Smooth muscle cell (in vitro differentiated cells): ENCODE measurements at regions not wholly inside any gene's neighbourhood (a gene's known extent, or its start where the extent isn't known, plus 50 kb on each side); places are given as distances from the start of the nearest gene placed in this dataset.

Source experiments
- DNase-seq: peaks from one replicate; lab custom pipeline; 2025; ENCODE audit not compliant: unreplicated experiment; lab: John Stamatoyannopoulos, UW
- H2AFZ ChIP-seq: fragments of 200-600 bp; sonication (generic); 2 replicates; pipeline ENCODE4 v1.6.0; 2016; ENCODE audit warnings: antibody characterized with exemption, low read depth, mild to moderate bottlenecking
- H3F3A ChIP-seq: fragments of 200-600 bp; sonication (generic); 2 replicates; pipeline ENCODE4 v1.6.0; 2017; ENCODE audit warnings: antibody characterized with exemption, low read depth
- H3K27ac ChIP-seq: fragments of 200-600 bp; sonication (generic); 2 replicates; pipeline ENCODE4 v1.5.1; 2016; ENCODE audit warnings: low read depth, mild to moderate bottlenecking
- H3K27me3 ChIP-seq: fragments of 200-600 bp; sonication (generic); 2 replicates; pipeline ENCODE4 v1.6.1; 2016; ENCODE audit warnings: low read depth, mild to moderate bottlenecking
- H3K36me3 ChIP-seq: fragments of 200-600 bp; sonication (generic); 2 replicates; pipeline ENCODE4 v1.5.1; 2016; ENCODE audit warnings: low read depth
- H3K4me1 ChIP-seq: fragments of 200-600 bp; sonication (generic); 2 replicates; pipeline ENCODE4 v1.5.1; 2016; ENCODE audit warnings: low read depth
- H3K4me2 ChIP-seq: fragments of 200-600 bp; sonication (generic); 2 replicates; pipeline ENCODE4 v1.6.0; 2016; ENCODE audit warnings: mild to moderate bottlenecking
- H3K4me3 ChIP-seq: fragments of 200-600 bp; sonication (generic); 2 replicates; pipeline ENCODE4 v1.5.1; 2016; ENCODE audit warnings: mild to moderate bottlenecking
- H3K79me2 ChIP-seq: fragments of 200-600 bp; sonication (generic); 2 replicates; pipeline ENCODE4 v1.6.0; 2016; ENCODE audit warnings: low read depth, mild to moderate bottlenecking
- H3K9ac ChIP-seq: fragments of 200-600 bp; sonication (generic); 2 replicates; pipeline ENCODE4 v1.6.0; 2016; ENCODE audit warnings: low read depth
- H3K9me3 ChIP-seq: fragments of 200-600 bp; sonication (generic); replicated peaks from 2 replicates; pipeline ENCODE4 v1.5.1; 2016; ENCODE audit warnings: low read depth
- H4K20me1 ChIP-seq: fragments of 200-600 bp; sonication (generic); 2 replicates; pipeline ENCODE4 v1.6.0; 2016; ENCODE audit warnings: low read depth
- WGBS: methylation state at CpG from one replicate; pipeline ENCODE4 v1.1.7; 2016; ENCODE audit warnings: low lambda C conversion rate; 5-methylcytosine and 5-hydroxymethylcytosine counted together
- TF ChIP-seq, protein P1 (sequence below): fragments of 200-600 bp; sonication (generic); IDR thresholded peaks from 2 replicates; pipeline ENCODE4 v1.5.1; 2017; ENCODE audit warnings: borderline replicate concordance, mild to moderate bottlenecking, antibody characterized with exemption; ENCODE audit not compliant: insufficient read depth, poor library complexity, severe bottlenecking

GRCh38 chr2:144128130-144128746 lies 391.7 kb downstream of the ZEB2 start:
- no peak overlapping the region for H2AFZ ChIP-seq
- no peak overlapping the region for H3K4me2 ChIP-seq
- H4K20me1 ChIP-seq = no peaks in the 10 kb centered on the region
- no peak overlapping the region for H3K27ac ChIP-seq
- H3K4me1 ChIP-seq = no peaks in the 10 kb centered on the region
- H3K4me3 ChIP-seq = no peak overlapping the region
- H3K79me2 ChIP-seq = no peaks in the 10 kb centered on the region
- WGBS = 100% methylated on average over 1 of the region's 1 CpG
- no peaks in the 10 kb centered on the region for H3F3A ChIP-seq
- H3K36me3 ChIP-seq = no peaks in the 10 kb centered on the region
- no peaks in the 10 kb centered on the region for H3K27me3 ChIP-seq
- DNase-seq = no peak
- H3K9ac ChIP-seq = no peak overlapping the region
- no peaks in the 10 kb centered on the region for H3K9me3 ChIP-seq
- TF ChIP-seq, protein P1, sequence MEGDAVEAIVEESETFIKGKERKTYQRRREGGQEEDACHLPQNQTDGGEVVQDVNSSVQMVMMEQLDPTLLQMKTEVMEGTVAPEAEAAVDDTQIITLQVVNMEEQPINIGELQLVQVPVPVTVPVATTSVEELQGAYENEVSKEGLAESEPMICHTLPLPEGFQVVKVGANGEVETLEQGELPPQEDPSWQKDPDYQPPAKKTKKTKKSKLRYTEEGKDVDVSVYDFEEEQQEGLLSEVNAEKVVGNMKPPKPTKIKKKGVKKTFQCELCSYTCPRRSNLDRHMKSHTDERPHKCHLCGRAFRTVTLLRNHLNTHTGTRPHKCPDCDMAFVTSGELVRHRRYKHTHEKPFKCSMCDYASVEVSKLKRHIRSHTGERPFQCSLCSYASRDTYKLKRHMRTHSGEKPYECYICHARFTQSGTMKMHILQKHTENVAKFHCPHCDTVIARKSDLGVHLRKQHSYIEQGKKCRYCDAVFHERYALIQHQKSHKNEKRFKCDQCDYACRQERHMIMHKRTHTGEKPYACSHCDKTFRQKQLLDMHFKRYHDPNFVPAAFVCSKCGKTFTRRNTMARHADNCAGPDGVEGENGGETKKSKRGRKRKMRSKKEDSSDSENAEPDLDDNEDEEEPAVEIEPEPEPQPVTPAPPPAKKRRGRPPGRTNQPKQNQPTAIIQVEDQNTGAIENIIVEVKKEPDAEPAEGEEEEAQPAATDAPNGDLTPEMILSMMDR = no peak

GRCh38 chr2:144127693-144128092 lies 392.2 kb downstream of the ZEB2 start:
- no peaks in the 10 kb centered on the region for H3K9me3 ChIP-seq
- TF ChIP-seq, protein P1 = no peak
- no peaks in the 10 kb centered on the region for H3K27me3 ChIP-seq
- H3F3A ChIP-seq = no peaks in the 10 kb centered on the region
- no peak overlapping the region for H3K27ac ChIP-seq
- no peak overlapping the region for H3K9ac ChIP-seq
- H3K36me3 ChIP-seq = no peaks in the 10 kb centered on the region
- H4K20me1 ChIP-seq = no peaks in the 10 kb centered on the region
- H2AFZ ChIP-seq = no peak overlapping the region
- H3K79me2 ChIP-seq = no peaks in the 10 kb centered on the region
- no peak for DNase-seq
- no peaks in the 10 kb centered on the region for H3K4me1 ChIP-seq
- no peak overlapping the region for H3K4me2 ChIP-seq
- no peak overlapping the region for H3K4me3 ChIP-seq
- 94% methylated on average over 2 of the region's 2 CpGs for WGBS

DNA sequence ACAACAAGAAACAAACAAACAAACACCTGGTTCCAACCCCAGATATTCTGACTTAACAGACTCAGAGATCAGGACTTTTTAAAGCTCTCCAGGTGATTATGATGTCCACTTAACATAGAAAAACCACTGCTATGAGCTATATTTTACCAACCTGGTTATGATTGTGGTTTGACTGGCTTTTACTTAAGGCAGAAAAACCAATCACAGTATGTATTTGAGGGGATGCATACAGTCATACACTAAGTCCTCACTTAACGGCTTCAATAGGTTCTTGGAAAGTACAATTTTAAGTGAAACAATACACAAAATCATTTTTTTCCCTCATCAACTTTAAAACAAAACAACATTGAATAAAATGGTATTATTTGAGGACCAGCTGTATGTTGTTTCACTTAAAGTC lies 393.6 kb downstream of the ZEB2 start:
- H3K4me1 ChIP-seq = no peaks in the 10 kb centered on the region
- H3K79me2 ChIP-seq = no peaks in the 10 kb centered on the region
- no peak overlapping the region for H2AFZ ChIP-seq
- H3K36me3 ChIP-seq = no peaks in the 10 kb centered on the region
- DNase-seq = no peak
- 97% methylated on average over 1 of the region's 1 CpG for WGBS
- TF ChIP-seq, protein P1 = no peak
- no peaks in the 10 kb centered on the region for H3K27me3 ChIP-seq
- H3K27ac ChIP-seq = no peak overlapping the region
- no peaks in the 10 kb centered on the region for H3F3A ChIP-seq
- H3K4me3 ChIP-seq = no peak overlapping the region
- no peak overlapping the region for H3K4me2 ChIP-seq
- H4K20me1 ChIP-seq = no peaks in the 10 kb centered on the region
- H3K9me3 ChIP-seq = no peaks in the 10 kb centered on the region
- no peak overlapping the region for H3K9ac ChIP-seq

GRCh38 chr2:144125751-144126150 lies 394.2 kb downstream of the ZEB2 start:
- H4K20me1 ChIP-seq = no peaks in the 10 kb centered on the region
- no peak overlapping the region for H3K27ac ChIP-seq
- H3K4me1 ChIP-seq = no peaks in the 10 kb centered on the region
- no peaks in the 10 kb centered on the region for H3F3A ChIP-seq
- H3K9ac ChIP-seq = no peak overlapping the region
- no peak for DNase-seq
- no peak overlapping the region for H3K4me2 ChIP-seq
- H3K27me3 ChIP-seq = no peaks in the 10 kb centered on the region
- TF ChIP-seq, protein P1 = no peak
- WGBS = 94% methylated on average over 2 of the region's 2 CpGs
- no peaks in the 10 kb centered on the region for H3K79me2 ChIP-seq
- H2AFZ ChIP-seq = no peak overlapping the region
- no peak overlapping the region for H3K4me3 ChIP-seq
- no peaks in the 10 kb centered on the region for H3K36me3 ChIP-seq
- no peaks in the 10 kb centered on the region for H3K9me3 ChIP-seq
